HFFc6 (cell line): ENCODE measurements at regions not wholly inside any gene's neighbourhood (a gene's known extent, or its start where the extent isn't known, plus 50 kb on each side); places are given as distances from the start of the nearest gene placed in this dataset.

Experiments
- DNase-seq: peaks from one replicate; pipeline ENCODE4 v3.0.0-alpha.2; 2018
- H3K27ac Mint-ChIP-seq: 2 replicates; pipeline ENCODE4 v1.8.0; 2020; ENCODE audit warnings: mild to moderate bottlenecking, mixed read lengths
- H3K27me3 Mint-ChIP-seq: 2 replicates; pipeline ENCODE4 v1.8.0; 2021; ENCODE audit warnings: mild to moderate bottlenecking, moderate library complexity, mixed read lengths; ENCODE audit not compliant: insufficient read depth
- H3K36me3 Mint-ChIP-seq: 2 replicates; pipeline ENCODE4 v1.8.0; 2021; ENCODE audit warnings: low read depth, mixed read lengths
- H3K4me1 Mint-ChIP-seq: 2 replicates; pipeline ENCODE4 v1.8.0; 2020; ENCODE audit warnings: low read depth, mixed read lengths
- H3K4me3 Mint-ChIP-seq: 2 replicates; pipeline ENCODE4 v1.8.0; 2020; ENCODE audit warnings: mild to moderate bottlenecking, moderate library complexity, mixed read lengths
- H3K9me3 Mint-ChIP-seq: 2 replicates; pipeline ENCODE4 v1.8.0; 2020; ENCODE audit warnings: mild to moderate bottlenecking, mixed read lengths
- CTCF ChIP-seq: fragments of 200-600 bp; sonication (generic); IDR thresholded peaks from 2 replicates; pipeline ENCODE4 v1.5.0; 2021; ENCODE audit warnings: antibody characterized with exemption, mild to moderate bottlenecking

DNA sequence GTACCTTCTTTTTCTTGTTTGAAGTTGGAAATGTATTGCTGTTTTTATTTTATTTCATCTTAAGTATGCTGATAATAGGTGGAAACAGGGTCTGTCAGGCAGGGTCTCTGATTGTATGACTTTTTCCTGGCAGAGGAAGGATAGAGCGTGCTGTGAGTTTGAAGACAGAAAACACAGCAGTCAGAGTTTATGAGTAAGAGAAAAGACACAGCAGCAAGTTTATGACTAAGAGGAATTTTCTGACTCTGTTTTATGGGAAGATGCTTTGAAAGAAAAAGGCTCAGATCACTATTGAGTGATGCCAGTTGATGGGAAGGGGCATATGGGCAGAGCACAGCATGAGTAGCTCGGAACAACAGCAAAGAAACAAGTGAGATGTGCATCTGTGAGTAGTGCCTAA is 379.1 kb downstream of the MEIS1 start:
- TF ChIP-seq CTCF, result no peak
- peak; percentile 54 for DNase-seq
- peak overlapping the region; percentile 52 for H3K27ac Mint-ChIP-seq
- no peaks in the 10 kb centered on the region for H3K27me3 Mint-ChIP-seq
- H3K4me3 Mint-ChIP-seq, result peak overlapping the region; percentile 42
- H3K36me3 Mint-ChIP-seq, result peaks cover 9% of the 10 kb centered on the region
- peaks cover 22% of the 10 kb centered on the region for H3K4me1 Mint-ChIP-seq
- H3K9me3 Mint-ChIP-seq, result peaks cover 5% of the 10 kb centered on the region; the same call in 1 of the 2 replicates

DNA sequence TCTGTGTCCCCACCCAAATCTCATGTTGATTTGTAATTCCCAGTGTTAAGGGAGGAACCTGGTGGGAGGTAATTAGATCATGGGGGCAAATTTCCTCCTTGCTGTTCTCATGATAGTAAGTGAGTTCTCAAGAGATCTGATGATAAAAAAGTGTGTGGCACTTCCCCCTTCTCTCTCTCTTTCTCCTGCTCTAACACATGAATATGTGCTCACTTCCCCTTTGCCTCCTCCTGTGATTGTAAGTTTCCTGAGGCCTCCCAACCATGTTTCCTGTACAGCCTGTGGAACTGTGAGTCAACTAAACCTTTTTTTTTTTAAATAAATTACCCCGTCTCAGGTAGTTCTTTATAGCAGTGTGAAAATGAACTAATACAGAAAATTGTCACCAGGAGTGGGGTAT is 380.0 kb downstream of the MEIS1 start:
- peaks cover 11% of the 10 kb centered on the region for H3K36me3 Mint-ChIP-seq
- no peak for TF ChIP-seq CTCF
- no peak overlapping the region for H3K27ac Mint-ChIP-seq

GRCh38 chr2:66815886-66816285 is 381.0 kb downstream of the MEIS1 start:
- no peak for TF ChIP-seq CTCF
- Mint-ChIP-seq H3K27ac (no peak overlapping the region), H3K9me3 (peaks cover 8% of the 10 kb centered on the region; the same call in 1 of the 2 replicates), H3K36me3 (peaks cover 11% of the 10 kb centered on the region), H3K27me3 (no peaks in the 10 kb centered on the region; the same call in 1 of the 2 replicates), H3K4me1 (peaks cover 15% of the 10 kb centered on the region), H3K4me3 (no peak overlapping the region)
- DNase-seq, result no peak

More for the DNA sequence above, 380.0 kb downstream of the MEIS1 start:
- no peak for DNase-seq
- no peak overlapping the region for H3K4me3 Mint-ChIP-seq
- peaks cover 18% of the 10 kb centered on the region for H3K4me1 Mint-ChIP-seq
- no peaks in the 10 kb centered on the region; the same call in 1 of the 2 replicates for H3K27me3 Mint-ChIP-seq
- peaks cover 8% of the 10 kb centered on the region; the same call in 1 of the 2 replicates for H3K9me3 Mint-ChIP-seq

GRCh38 chr2:66821168-66821567 is 386.2 kb downstream of the MEIS1 start:
- DNase-seq, result no peak
- Mint-ChIP-seq H3K27ac (no peak overlapping the region), H3K9me3 (peaks cover 8% of the 10 kb centered on the region; the same call in 1 of the 2 replicates), H3K36me3 (peaks cover 11% of the 10 kb centered on the region), H3K4me3 (no peak overlapping the region), H3K4me1 (no peaks in the 10 kb centered on the region), H3K27me3 (no peaks in the 10 kb centered on the region; the same call in 1 of the 2 replicates)
- no peak for TF ChIP-seq CTCF

DNA sequence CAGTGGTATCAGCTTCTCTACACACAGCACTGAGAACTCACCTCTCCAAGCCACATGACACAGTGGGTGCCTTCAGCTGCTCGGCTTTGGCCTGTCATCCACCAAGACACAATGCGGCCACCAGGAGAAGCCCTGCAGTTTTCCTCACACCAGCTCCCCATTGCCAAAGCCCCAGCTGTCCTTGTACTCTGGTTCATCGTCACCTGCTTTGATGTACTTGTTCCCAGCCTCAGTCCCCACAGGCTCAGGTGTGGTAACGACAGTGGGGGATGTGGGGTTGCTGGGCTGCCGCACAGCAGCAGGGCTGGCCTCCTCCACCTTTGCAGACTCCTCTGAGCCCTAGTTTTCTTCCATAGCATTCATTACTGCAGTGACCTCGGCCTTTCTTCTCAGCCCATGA is 387.3 kb downstream of the MEIS1 start:
- H3K4me3 Mint-ChIP-seq, result no peak overlapping the region
- no peak for TF ChIP-seq CTCF
- H3K36me3 Mint-ChIP-seq, result peaks cover 11% of the 10 kb centered on the region
- no peaks in the 10 kb centered on the region; the same call in 1 of the 2 replicates for H3K27me3 Mint-ChIP-seq
- H3K9me3 Mint-ChIP-seq, result peaks cover 8% of the 10 kb centered on the region; the same call in 1 of the 2 replicates
- H3K27ac Mint-ChIP-seq, result no peak overlapping the region
- no peak for DNase-seq
- H3K4me1 Mint-ChIP-seq, result no peaks in the 10 kb centered on the region

DNA sequence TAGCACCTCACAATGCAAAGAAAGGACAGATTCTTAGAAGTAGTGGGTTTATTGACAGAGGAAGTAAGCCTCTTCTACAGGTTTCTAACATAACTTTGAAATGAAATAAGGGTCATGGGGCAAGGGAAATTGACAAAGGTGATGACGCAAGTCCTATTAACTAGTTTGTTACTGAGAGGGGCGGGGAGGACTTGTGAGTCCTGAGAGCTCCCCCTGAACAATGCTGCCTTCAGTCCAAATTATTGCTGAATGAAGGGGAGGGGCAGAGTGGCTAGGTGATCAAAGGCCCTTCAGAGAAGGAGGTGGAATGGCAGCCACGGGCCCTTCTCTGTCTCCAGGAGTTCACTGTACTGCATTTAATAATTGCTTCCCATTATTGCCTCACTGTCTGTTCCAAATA is 390.0 kb downstream of the MEIS1 start:
- no peaks in the 10 kb centered on the region; the same call in none of the 2 replicates for H3K27me3 Mint-ChIP-seq
- no peak for TF ChIP-seq CTCF
- no peak overlapping the region for H3K27ac Mint-ChIP-seq
- no peaks in the 10 kb centered on the region for H3K9me3 Mint-ChIP-seq
- no peak for DNase-seq
- H3K4me3 Mint-ChIP-seq, result no peak overlapping the region
- H3K4me1 Mint-ChIP-seq, result no peaks in the 10 kb centered on the region
- H3K36me3 Mint-ChIP-seq, result no peaks in the 10 kb centered on the region
